GM13976 (cell line): ENCODE measurements at regions not wholly inside any gene's neighbourhood (a gene's known extent, or its start where the extent isn't known, plus 50 kb on each side); places are given as distances from the start of the nearest gene placed in this dataset.

Experiments used
- DNase-seq: peaks from one replicate; pipeline ENCODE4 v3.0.0; 2012; ENCODE audit warnings: low spot score
- CTCF ChIP-seq: IDR thresholded peaks from 2 replicates; pipeline ENCODE4 v1.5.1; 2012; ENCODE audit warnings: borderline replicate concordance, mild to moderate bottlenecking; ENCODE audit not compliant: insufficient read depth; ENCODE audit errors: extremely low read depth, missing control alignments, control extremely low read depth
- in situ Hi-C: fragments of 300-500 bp; cut with MboI; formaldehyde crosslinking; loops from one replicate; pipeline ENCODE4 v1.12.0; 2022; ENCODE audit warnings: low sequenced_read_pairs, mixed read lengths, inconsistent platforms; ENCODE audit not compliant: unreplicated experiment

GRCh38 chr6:108738684-108739416, 109.4 kb upstream of the ARMC2 start:
- TF ChIP-seq CTCF = no peak
- no peak for DNase-seq
- in situ Hi-C loops = no loop called here

- TF ChIP-seq CTCF = no peak
- no peak for DNase-seq
- in situ Hi-C loops = no loop called here
These were observed 108.5 kb upstream of the ARMC2 start for GRCh38 chr6:108739496-108740330.

GRCh38 chr6:108741331-108741989, 106.8 kb upstream of the ARMC2 start:
- no peak for TF ChIP-seq CTCF
- in situ Hi-C loops = no loop called here
- DNase-seq = no peak

GRCh38 chr6:108742041-108742440, 106.2 kb upstream of the ARMC2 start:
- TF ChIP-seq CTCF = no peak
- in situ Hi-C loops = no loop called here
- no peak for DNase-seq

GRCh38 chr6:108744244-108744972, 103.8 kb upstream of the ARMC2 start:
- in situ Hi-C loops = no loop called here
- no peak for TF ChIP-seq CTCF
- DNase-seq = no peak

- no peak for TF ChIP-seq CTCF
- in situ Hi-C loops = no loop called here
These were observed 103.2 kb upstream of the ARMC2 start for GRCh38 chr6:108744996-108745395.

More at GRCh38 chr6:108744996-108745395, 103.2 kb upstream of the ARMC2 start:
- no peak for DNase-seq
